LoVo (cell line): ENCODE measurements at regions not wholly inside any gene's neighbourhood (a gene's known extent, or its start where the extent isn't known, plus 50 kb on each side); places are given as distances from the start of the nearest gene placed in this dataset.
"Not testable (repeated sequence)": the region's sequence is repeated elsewhere in the genome, so short reads cannot be mapped to it uniquely, and the experiment has no call there.

Source experiments
- DNase-seq: peaks from one replicate; pipeline ENCODE4 v3.0.0-alpha.2; 2016; ENCODE audit warnings: low spot score

GRCh38 chr6:79810185-79810705 is 137.1 kb downstream of the ELOVL4 start:
- DNase-seq, result no peak

GRCh38 chr6:79808921-79809320 is 138.4 kb downstream of the ELOVL4 start:
- no peak for DNase-seq

- DNase-seq, result not testable (repeated sequence)
Measured at GRCh38 chr6:79806661-79807060, 140.7 kb downstream of the ELOVL4 start.

GRCh38 chr6:79804732-79805131 is 142.6 kb downstream of the ELOVL4 start:
- no peak for DNase-seq

- no peak for DNase-seq
Measured at GRCh38 chr6:79803917-79804316, 143.4 kb downstream of the ELOVL4 start.

- no peak for DNase-seq
Measured at GRCh38 chr6:79802657-79803300, 144.6 kb downstream of the ELOVL4 start.

GRCh38 chr6:79801362-79801761 is 146.0 kb downstream of the ELOVL4 start:
- no peak for DNase-seq

GRCh38 chr6:79798841-79799240 is 148.5 kb downstream of the ELOVL4 start:
- DNase-seq, result no peak

- DNase-seq, result no peak
Measured at GRCh38 chr6:79797912-79798311, 149.4 kb downstream of the ELOVL4 start.

- DNase-seq, result no peak
Measured at GRCh38 chr6:79797163-79797764, 150.1 kb downstream of the ELOVL4 start.

- no peak for DNase-seq
Measured at GRCh38 chr6:79796197-79796596, 151.2 kb downstream of the ELOVL4 start.

- no peak for DNase-seq
Measured at GRCh38 chr6:79789896-79790295, 157.5 kb downstream of the ELOVL4 start.

GRCh38 chr6:79788756-79789155 is 157.6 kb downstream of the SH3BGRL2 start:
- DNase-seq, result no peak

- DNase-seq, result no peak
Measured at GRCh38 chr6:79787626-79788025, 156.5 kb downstream of the SH3BGRL2 start.

- no peak for DNase-seq
Measured at GRCh38 chr6:79784395-79784753, 153.2 kb downstream of the SH3BGRL2 start.

GRCh38 chr6:79783670-79784394 is 152.7 kb downstream of the SH3BGRL2 start:
- no peak for DNase-seq

- DNase-seq, result no peak
Measured at GRCh38 chr6:79782792-79783580, 151.9 kb downstream of the SH3BGRL2 start.

GRCh38 chr6:79781916-79782315 is 150.8 kb downstream of the SH3BGRL2 start:
- no peak for DNase-seq

- no peak for DNase-seq
Measured at GRCh38 chr6:79780881-79781280, 149.8 kb downstream of the SH3BGRL2 start.

GRCh38 chr6:79778816-79779215 is 147.7 kb downstream of the SH3BGRL2 start:
- DNase-seq, result no peak

- peak; percentile 86 for DNase-seq
Measured at GRCh38 chr6:79777713-79778579, 146.8 kb downstream of the SH3BGRL2 start.
